ENCODE measurements at regions not wholly inside any gene's neighbourhood (a gene's known extent, or its start where the extent isn't known, plus 50 kb on each side); places are given as distances from the start of the nearest gene placed in this dataset.
A peak's percentile ranks its signal among the peaks of the same experiment; 100 is the strongest.
"Not testable (repeated sequence)": the region's sequence is repeated elsewhere in the genome, so short reads cannot be mapped to it uniquely, and the experiment has no call there.

DNA sequence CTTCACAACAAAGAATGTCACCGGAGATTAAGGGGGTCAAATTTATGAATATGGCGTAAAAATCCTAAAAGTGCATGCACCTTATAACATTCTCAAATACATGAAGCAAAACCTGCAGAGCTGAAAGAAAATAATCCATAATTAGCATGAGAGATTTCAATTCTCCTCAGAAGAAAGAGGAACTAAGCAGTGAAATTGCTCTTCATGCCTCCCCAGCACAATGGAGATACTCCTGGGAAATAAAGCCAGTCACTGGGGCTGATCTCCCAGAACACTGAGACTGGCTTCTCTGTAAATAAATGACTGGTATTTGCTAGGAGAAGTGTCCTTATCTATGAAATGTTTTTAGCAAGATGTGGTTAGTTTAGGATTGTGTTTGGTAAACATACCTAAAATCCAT lies 68.1 kb downstream of the GOLGA6L6 start:
- FAIRE-seq, result not testable (repeated sequence)

DNA sequence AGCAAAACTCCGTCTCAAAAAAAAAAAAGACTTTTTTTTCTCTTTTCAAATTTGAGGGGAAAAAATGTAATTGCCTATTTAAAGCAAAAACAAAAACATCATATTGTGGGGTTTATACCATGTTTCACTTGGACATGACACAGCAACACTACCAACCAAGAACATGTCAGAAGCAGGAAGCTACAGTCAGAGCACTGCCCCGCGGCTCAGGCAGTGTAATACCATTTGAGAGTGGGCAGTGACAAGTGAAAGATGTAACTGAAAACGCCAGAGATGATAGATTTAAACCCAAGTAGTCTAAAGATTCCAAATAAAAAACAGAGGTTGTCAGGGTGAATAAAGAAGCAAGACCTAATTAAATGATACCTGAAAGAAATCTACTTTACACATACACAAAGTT lies 68.6 kb downstream of the GOLGA6L6 start:
- FAIRE-seq, result not testable (repeated sequence)

DNA sequence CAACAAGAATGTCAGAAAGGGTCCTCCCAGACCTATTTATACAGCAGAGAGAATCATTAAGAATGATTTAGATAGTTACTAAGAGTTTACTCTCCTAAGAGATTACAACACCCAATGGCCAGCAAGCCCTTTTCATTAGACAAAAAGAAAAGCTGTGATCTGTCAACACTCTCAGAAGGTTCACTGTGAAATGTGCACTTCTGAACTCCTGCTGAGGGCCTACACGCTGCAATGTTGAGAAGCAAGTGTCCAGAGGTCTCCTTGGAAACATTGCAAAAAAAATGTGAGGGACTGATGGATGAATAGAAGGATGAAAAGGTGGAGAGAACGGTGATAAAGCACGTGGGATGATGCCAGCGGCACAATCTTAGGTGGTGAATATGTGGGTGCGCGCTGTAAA lies 70.8 kb downstream of the GOLGA6L6 start:
- not testable (repeated sequence) for FAIRE-seq

DNA sequence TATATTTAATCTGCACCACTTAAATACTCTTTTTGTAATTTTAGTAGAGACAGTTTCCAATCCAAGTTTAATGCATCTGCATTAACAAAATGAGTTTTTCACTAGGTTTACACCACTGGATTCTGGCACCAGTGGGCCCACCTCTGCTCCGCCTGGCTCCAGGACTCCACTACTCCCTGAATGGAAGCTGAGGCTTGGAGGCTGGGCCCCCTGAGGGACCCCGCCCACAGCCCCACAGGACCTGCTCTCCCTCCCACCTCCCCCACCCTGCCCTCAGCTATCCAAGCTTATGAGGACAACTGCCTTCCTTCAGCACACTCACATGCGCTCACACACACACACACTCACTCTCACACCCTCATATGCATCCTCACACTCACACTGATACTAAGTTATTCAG lies 100.5 kb downstream of the GOLGA6L6 start:
- FAIRE-seq, result not testable (repeated sequence)

DNA sequence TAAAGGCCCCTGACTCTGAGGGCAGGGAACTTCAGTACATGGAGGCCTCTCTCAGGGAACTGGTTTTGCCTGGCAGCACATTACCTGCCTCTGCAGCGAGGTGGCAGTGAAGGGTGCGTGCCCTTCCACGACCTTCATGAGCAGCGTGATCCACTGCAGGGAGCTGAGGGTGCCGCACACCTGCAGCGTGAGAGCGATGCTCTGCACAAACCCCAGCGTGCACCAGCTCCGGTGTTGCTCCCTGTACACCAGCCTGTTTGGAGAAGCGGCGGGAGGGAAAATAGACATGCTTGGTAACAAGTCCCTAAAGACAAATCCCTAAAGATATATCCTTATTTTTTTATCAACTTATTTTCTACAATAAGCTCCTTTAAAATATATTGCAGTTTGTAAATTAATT lies 101.2 kb downstream of the GOLGA6L6 start:
- not testable (repeated sequence) for FAIRE-seq

DNA sequence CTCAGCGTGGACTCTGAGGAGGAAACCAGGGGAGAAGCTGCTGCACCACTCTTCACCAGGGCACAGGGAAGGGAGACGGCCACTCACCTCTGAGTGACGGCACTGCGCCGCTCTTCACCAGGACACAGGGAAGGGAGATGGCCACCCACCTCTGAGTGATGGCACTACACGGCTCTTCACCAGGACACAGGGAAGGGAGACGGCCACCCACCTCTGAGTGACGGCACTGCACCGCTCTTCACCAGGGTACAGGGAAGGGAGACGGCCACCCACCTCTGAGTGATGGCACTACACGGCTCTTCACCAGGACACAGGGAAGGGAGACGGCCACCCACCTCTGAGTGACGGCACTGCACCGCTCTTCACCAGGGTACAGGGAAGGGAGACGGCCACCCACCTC lies 102.5 kb downstream of the GOLGA6L6 start:
- FAIRE-seq, result not testable (repeated sequence)

DNA sequence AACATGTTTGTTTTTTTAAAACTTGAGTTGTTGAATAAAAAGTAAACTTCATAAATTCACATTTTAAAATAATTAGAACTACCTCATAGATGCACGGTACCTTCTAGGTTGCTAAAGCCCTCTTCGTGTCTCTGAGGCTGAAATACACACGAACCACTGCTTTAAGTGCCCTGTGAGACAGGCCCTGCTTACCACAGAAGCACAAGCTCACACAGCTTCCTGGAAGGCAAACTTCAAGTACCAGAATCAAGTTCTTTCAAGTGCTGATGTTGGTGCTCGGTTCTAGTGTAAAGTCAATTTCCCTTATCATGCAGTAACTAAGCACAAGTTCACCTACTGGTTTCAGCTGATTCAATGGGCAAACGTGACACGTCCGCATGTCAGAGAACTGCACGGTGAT lies 103.3 kb downstream of the GOLGA6L6 start:
- FAIRE-seq, result not testable (repeated sequence)

DNA sequence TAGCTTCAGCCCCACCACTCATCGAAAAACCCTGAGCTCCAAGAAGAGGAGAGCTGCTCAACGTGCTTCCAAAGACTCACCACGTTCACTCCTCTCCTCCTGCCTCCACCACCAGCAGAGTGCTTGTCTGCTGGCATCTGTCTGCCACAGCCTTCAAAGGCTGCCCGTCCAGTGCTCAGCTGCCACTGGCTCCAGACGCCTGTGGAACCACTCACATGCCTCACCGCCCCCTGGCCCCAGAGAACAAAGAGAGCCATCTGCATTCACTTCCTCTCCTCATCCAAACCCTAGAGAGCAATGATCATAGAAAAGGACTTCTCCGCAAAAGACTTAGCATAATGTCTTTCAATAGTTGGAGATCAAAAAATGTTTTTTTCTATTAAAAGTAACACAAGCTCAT lies 108.1 kb downstream of the GOLGA6L6 start:
- FAIRE-seq, result not testable (repeated sequence)

DNA sequence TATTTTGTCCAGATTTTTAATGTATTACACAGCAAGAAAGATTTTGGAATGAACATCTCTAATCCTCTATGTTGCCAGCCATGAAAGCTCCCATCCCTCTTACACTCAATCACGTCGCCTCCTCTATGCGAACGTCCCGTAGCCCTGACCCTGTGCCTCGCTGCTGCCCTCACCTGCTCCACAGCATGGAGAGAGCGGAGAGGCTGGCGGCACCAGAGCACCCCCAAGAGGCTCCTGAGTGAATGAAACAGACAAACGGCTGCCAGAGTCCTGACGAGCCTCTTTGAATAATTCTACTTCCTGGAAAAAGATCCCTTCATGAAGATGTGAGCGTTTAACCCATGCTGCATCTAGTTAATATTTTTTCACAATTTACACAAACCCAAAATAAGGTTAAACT lies 111.1 kb downstream of the GOLGA6L6 start:
- not testable (repeated sequence) for FAIRE-seq

DNA sequence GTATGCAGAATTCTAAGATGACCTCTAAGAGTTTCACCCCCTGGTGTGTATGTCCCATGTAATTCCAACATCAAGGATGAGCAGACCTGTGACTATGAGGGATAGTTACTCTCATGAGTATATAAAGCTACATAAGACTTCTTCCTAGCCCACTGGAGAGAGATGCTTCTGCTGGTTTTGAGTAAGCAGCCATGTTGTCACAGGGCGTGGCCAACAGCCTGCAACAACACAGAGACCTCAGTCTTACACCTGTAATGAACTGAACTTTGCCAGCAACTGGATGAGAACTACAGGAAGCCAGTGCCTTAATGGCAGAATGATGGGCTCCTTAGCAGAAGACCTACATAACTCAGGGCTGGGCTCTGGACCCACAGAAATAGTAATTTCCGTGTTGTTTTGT lies 120.9 kb downstream of the GOLGA6L6 start:
- not testable (repeated sequence) for FAIRE-seq

DNA sequence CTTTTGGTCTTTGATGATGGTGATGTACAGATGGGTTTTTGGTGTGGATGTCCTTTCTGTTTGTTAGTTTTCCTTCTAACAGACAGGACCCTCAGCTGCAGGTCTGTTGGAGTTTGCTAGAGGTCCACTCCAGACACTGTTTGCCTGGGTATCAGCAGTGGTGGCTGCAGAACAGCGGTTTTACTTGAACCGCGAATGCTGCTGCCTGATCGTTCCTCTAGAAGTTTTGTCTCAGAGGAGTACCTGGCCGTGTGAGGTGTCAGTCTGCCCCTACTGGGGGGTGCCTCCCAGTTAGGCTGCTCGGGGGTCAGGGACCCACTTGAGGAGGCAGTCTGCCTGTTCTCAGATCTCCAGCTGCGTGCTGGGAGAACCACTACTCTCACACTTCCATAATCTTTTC lies 125.0 kb downstream of the GOLGA6L6 start:
- FAIRE-seq, result not testable (repeated sequence)

DNA sequence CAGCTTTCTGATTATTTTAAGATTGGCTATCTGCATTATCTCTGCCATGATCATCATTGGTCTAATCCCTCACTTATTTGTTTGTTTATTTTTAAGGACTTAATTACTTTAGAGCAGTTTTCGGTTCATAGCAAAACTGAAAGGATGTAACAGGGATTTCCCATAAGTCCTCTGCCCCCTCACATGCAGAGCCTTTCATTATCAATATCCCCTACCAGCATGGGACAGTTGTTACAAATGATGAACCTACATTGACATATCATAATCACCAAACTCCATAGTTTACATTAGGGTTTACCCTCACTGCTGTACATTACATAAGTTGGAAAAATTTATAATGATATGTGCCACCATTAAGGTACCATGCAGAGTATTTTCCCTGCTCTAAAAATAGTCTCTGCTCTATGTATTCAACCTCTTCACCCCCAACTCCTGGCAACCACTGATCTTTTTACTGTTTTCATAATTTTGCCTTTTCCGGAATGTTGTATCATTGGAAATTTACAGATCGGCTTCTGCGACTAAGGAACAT lies 131.9 kb downstream of the GOLGA6L6 start:
- not testable (repeated sequence) for FAIRE-seq

DNA sequence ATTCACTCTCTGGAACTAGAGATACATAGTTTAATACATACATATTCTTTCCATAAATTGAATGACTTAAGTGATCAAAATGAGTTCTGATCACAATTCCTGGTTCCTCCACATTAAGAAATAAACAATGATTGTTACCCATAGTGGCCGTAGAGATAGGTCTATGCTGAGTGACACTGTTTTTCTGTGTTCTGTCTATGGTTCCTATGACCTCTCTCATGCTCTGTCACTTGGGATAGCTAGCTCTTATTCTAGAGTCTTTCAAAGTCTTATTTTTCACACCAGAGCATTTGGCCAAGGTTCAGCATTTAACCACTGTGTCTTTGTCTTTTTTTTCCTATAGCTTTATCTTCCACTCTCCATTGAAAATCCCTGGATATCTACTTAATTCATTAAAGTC lies 132.4 kb downstream of the GOLGA6L6 start:
- FAIRE-seq, result no peak

DNA sequence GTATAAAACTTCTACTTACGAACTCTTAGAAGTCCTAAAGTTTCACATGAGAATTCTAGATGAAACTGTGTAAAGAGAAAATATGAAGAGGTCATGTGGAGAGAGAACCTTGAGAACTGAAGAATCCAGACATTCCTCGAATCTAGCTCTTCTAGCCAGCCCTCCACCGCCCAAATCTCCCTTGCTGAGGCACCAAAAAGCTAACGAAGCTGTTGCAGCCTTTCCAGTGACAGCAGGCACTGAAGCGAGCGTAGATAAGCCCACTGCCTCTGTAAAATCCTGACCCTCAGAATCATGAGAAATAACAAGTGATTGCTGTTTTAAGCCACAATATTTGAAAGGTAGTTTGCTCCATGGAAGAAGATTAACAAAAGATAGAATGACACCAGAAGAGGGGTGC lies 134.0 kb downstream of the GOLGA6L6 start:
- FAIRE-seq, result no peak

DNA sequence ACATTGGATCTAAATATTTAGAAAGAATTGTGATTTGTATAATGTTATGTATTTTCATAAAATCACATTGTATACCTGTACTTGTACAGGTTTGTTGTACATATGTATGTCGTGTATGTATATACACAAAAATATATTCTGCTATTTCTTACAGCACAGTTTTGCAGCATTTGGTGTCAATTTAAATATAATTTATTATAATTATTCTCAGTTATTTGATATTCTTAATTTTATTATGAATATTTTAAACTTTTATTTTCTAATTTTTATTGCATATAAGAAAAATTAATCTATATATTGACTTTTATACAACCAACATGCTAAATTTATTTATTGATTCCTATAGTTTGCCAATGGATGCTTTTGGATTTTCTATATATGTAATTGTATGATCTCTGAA lies 137.0 kb downstream of the GOLGA6L6 start:
- peak; percentile 90 for FAIRE-seq

DNA sequence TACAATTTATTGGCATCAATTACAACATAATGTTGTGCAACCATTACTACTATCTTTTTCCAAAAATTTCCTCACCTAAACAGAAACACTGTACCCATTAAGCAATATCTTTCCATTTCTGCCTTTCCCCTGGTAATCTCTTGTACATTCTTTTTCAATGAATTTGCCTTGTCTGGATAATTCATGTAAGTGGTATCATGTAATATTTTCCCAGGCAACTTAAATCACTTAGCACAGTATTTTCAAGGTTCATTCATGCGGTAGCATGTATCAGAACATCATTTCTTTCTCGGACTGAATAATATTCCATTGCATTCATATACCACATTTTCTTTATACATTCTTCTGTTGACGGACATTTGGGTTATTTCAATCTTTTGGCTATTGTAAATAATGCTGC lies 139.0 kb downstream of the GOLGA6L6 start:
- FAIRE-seq, result not testable (repeated sequence)

DNA sequence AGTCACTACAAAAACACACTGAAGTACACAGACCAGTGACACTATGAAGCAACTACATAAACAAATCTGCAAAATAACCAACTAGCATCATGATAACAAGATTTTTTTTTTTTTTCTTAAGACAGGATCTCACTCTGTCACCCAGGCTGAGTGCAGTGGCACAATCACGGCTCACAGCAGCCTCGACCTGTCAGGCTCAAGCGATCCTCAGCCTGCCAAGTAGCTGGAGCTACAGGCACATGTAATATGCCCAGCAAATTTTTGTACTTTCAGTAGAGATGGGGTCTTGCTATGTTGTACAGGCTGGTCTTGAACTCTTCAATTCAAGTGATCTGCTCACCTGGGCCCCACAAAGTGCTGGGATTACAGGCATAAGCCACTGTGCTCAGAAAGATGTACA lies 140.5 kb downstream of the GOLGA6L6 start:
- FAIRE-seq, result not testable (repeated sequence)

DNA sequence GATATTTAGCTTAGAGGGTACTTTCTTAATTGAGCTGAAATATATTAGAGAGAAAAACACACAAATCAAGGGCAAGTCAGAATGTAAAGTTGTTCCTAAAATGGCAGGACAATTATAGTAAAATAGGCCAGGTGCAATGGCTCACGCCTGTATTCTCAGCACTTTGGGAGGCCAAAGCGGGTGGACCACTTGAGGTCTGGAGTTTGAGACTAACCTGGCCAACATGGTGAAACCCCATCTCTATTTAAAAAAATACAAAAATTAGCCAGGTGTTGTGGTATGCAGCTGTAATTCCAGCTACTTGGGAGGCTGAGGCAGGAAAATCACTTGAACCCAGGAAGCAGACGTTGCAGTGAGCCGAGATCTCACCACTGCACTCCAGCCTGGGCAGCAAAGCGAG lies 142.9 kb downstream of the GOLGA6L6 start:
- FAIRE-seq, result not testable (repeated sequence)

DNA sequence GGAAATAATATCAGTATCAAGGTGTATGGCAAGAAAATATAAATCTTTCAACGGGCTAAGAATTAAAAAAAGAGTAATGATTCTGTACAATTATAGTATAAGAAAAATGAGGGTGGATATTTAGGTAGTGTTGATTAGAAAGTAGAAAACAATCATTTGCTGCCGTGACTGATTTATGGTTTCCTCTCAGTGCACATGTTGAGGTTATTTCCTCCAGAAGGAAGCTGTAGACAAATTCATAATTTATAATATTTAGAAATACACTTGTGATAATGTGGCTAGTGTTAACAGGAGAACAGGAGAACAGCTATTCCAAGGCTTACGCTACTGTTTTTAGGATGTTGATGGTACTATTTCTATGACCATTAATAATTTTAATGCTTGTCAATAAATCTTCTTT lies 153.4 kb downstream of the GOLGA6L6 start:
- not testable (repeated sequence) for FAIRE-seq

DNA sequence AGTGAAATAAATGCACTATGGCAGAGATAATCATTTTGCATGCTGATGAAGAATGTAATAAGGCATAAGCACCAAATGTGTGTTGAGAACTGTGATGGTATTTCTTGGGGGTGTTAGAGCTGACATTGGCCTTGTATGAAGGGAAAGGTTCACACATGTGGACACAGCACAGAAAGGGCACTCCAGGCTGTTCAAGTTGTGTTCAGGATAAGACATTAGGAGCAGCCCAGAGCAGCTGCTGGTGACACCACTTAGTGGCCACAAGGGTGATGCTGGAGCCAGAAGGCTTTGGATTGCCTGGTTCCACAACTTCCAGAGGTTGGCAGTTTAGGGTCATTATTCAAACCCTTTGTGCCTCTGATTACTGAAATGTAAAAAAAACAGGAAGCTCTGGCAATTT lies 155.4 kb downstream of the GOLGA6L6 start:
- FAIRE-seq, result no peak

DNA sequence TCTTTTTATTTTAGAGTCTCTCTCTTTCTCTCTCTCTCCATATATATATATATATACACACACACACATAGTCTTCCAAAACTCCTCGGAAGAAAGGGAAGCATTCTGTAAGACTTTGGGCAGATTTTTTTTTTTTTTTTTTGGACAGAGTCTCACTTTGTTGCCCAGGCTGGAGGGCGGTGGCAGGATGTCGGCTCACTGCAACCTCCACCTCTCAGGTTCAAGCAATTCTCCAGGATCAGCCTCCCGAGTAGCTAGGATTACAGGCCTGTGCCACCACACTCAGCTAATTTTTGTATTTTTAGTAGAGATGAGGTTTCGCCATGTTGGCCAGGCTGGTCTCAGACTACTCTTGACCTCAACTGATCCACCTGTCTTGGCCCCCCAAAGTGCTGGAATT lies 161.4 kb downstream of the GOLGA6L6 start:
- FAIRE-seq, result not testable (repeated sequence)

DNA sequence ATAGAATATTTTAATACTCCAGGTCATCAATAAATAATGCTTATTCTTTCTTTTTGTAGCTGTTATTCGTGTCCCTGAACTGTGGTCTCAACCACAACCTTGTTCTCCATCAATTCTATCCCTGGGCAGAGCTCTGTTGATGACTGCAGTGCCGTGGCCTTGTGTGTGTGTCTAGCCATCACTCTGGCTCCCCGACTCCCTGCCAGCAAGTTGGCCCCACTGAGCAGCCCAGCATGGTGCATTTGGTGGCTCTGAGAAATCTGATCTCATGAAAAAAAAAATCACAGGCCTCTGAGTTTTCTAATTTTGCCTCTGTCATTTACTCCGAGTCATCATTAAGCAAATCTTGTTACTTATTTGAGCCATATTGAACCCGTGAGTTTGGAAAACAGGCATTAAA lies 164.7 kb downstream of the GOLGA6L6 start:
- FAIRE-seq, result no peak

DNA sequence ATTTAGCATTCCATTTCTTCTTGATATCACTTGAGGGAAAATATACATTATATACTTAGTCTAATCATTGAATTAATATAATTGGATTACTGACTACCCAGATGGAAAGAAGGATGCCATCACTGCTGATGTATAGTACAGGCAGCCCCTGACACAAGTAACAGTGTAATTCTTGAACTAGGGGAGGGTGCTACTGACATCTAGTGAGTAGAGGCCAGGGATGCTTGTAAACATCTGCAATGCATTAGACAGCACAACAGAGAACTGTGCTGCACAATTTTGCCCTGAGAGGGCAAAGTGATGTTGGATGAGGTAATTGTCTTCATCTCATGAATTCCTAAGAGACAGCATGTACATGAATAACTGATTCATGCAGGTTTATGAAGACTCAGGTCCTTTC lies 169.2 kb downstream of the GOLGA6L6 start:
- FAIRE-seq, result not testable (repeated sequence)

DNA sequence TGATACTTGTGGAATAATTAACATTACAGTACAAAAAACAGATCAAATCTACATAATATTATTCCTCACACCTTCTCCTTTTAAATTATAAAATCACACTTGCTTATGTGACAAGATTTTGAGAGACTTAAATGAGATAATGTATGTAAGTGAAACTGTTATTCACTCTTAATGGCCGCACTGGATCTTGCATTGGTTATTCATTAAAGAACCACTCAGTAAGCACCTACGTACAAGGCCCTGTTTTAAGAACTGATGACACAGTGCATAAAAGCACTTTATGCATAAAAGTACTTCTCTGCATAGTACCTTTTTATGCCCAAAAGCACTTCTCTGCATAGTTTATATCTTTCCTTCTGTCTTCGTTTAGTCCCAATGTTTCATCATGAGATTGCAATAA lies 172.1 kb downstream of the GOLGA6L6 start:
- FAIRE-seq, result no peak

DNA sequence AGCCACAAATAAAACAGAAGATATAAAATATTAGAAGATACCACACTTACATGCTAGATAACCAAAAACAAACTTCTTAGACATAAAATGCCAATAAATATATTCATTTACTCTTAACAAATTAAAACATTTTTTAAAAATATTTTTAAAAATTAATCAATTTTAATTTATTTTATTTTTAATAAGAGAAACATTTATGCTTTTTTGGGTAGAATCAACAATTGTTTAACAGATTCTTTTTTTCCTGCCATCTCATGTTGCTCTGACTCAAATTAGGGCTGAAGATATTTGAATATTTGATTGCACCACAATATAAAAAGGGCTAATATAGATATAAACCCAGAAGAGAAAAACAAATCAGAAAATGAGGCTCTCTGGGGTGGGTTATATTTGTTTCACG lies 172.6 kb downstream of the GOLGA6L6 start:
- peak; percentile 76 for FAIRE-seq

DNA sequence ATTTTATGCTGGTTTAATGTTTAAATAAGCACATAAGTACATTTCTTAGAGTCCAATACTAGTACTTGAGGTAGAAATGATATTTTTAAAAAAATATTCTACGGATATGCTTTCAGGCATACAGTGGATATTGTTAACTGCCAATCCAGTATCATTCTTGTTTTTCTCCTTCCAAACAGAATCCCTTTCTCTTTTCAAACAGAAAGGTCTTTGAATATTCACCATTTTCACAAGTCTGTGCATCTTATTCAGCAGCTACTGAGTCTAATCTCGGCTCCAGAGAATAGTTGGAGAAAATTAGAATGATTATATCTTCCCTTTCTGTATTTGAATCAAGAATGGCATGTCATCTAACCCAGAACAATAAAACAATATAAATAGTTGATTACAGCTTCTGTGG lies 174.5 kb downstream of the GOLGA6L6 start:
- no peak for FAIRE-seq
